ENCODE measurements at regions not wholly inside any gene's neighbourhood (a gene's known extent, or its start where the extent isn't known, plus 50 kb on each side); places are given as distances from the start of the nearest gene placed in this dataset.

- no peak for DNase-seq
Observed at GRCh38 chr3:182366746-182367145, 426.6 kb upstream of the ATP11B start.

GRCh38 chr3:182369861-182370260, 423.4 kb upstream of the ATP11B start:
- no peak for DNase-seq

- DNase-seq: no peak
Observed at GRCh38 chr3:182370949-182371348, 422.4 kb upstream of the ATP11B start.

- DNase-seq: no peak
Observed at GRCh38 chr3:182375916-182376315, 417.4 kb upstream of the ATP11B start.

- DNase-seq: no peak
Observed at GRCh38 chr3:182382112-182382857, 411.0 kb upstream of the ATP11B start.

GRCh38 chr3:182384221-182384620, 409.1 kb upstream of the ATP11B start:
- no peak for DNase-seq

GRCh38 chr3:182385356-182385755, 407.9 kb upstream of the ATP11B start:
- DNase-seq: no peak

- no peak for DNase-seq
Observed at GRCh38 chr3:182388506-182388905, 404.8 kb upstream of the ATP11B start.

- DNase-seq: no peak
Observed at GRCh38 chr3:182389071-182389815, 404.1 kb upstream of the ATP11B start.

- DNase-seq: no peak
Observed at GRCh38 chr3:182390421-182390820, 402.9 kb upstream of the ATP11B start.

GRCh38 chr3:182392182-182392937, 400.9 kb upstream of the ATP11B start:
- no peak for DNase-seq

- no peak for DNase-seq
Observed at GRCh38 chr3:182393151-182393550, 400.2 kb upstream of the ATP11B start.

GRCh38 chr3:182393830-182394367, 399.4 kb upstream of the ATP11B start:
- DNase-seq: no peak

- no peak for DNase-seq
Observed at GRCh38 chr3:182397164-182397563, 396.1 kb upstream of the ATP11B start.

GRCh38 chr3:182399978-182400737, 393.1 kb upstream of the ATP11B start:
- DNase-seq: no peak

GRCh38 chr3:182400838-182401237, 392.5 kb upstream of the ATP11B start:
- no peak for DNase-seq

- DNase-seq: no peak
Observed at GRCh38 chr3:182404031-182404430, 389.3 kb upstream of the ATP11B start.

- no peak for DNase-seq
Observed at GRCh38 chr3:182405759-182406158, 387.5 kb upstream of the ATP11B start.

- DNase-seq: no peak
Observed at GRCh38 chr3:182406786-182407185, 386.5 kb upstream of the ATP11B start.

GRCh38 chr3:182410051-182410450, 383.3 kb upstream of the ATP11B start:
- DNase-seq: no peak

- DNase-seq: no peak
Observed at GRCh38 chr3:182412066-182412465, 381.2 kb upstream of the ATP11B start.

- no peak for DNase-seq
Observed at GRCh38 chr3:182413061-182413460, 380.2 kb upstream of the ATP11B start.

GRCh38 chr3:182413682-182414081, 379.6 kb upstream of the ATP11B start:
- no peak for DNase-seq
